Astrocyte (in vitro differentiated cells and primary cell): ENCODE measurements at regions not wholly inside any gene's neighbourhood (a gene's known extent, or its start where the extent isn't known, plus 50 kb on each side); places are given as distances from the start of the nearest gene placed in this dataset.
"Not testable (repeated sequence)": the region's sequence is repeated elsewhere in the genome, so short reads cannot be mapped to it uniquely, and the experiment has no call there.

Experiments
- DNase-seq: peaks from one replicate; pipeline ENCODE4 v3.0.0-alpha.2; 2010; ENCODE audit warnings: low read depth
- FAIRE-seq: peaks from 2 replicates; lab custom pipeline; 2011; peaks lifted over from hg19 to GRCh38; lab: Jason Lieb, UNC
- H2AFZ ChIP-seq: 2 replicates; pipeline ENCODE4 v1.6.0; 2012; ENCODE audit warnings: low read depth, low read length, inconsistent platforms
- H3K27ac ChIP-seq: 2 replicates; pipeline ENCODE4 v1.5.1; 2011; ENCODE audit warnings: low read depth, low read length, inconsistent platforms
- H3K27me3 ChIP-seq: 2 replicates; pipeline ENCODE4 v1.6.0; 2011; ENCODE audit warnings: low read length, inconsistent platforms; ENCODE audit not compliant: insufficient read depth
- H3K36me3 ChIP-seq: 2 replicates; pipeline ENCODE4 v1.5.1; 2011; ENCODE audit warnings: low read length, inconsistent platforms; ENCODE audit not compliant: insufficient read depth
- H3K4me1 ChIP-seq: 2 replicates; pipeline ENCODE4 v1.5.1; 2011; ENCODE audit warnings: low read length, inconsistent platforms; ENCODE audit not compliant: insufficient read depth
- H3K4me2 ChIP-seq: 2 replicates; pipeline ENCODE4 v1.6.0; 2012; ENCODE audit warnings: low read length, inconsistent platforms
- H3K4me3 ChIP-seq: 2 replicates; pipeline ENCODE4 v1.5.1; 2011; ENCODE audit warnings: low read depth, mild to moderate bottlenecking, low read length, inconsistent platforms; ENCODE audit not compliant: insufficient read depth
- H3K79me2 ChIP-seq: 2 replicates; pipeline ENCODE4 v1.6.0; 2012; ENCODE audit warnings: mild to moderate bottlenecking, low read length, inconsistent platforms; ENCODE audit not compliant: insufficient read depth
- H3K9ac ChIP-seq: 2 replicates; pipeline ENCODE4 v1.6.0; 2012; ENCODE audit warnings: mild to moderate bottlenecking, low read length, inconsistent platforms
- H3K9me3 ChIP-seq: 2 replicates; pipeline ENCODE4 v1.5.1; 2012; ENCODE audit warnings: low read depth, mild to moderate bottlenecking, low read length, inconsistent platforms; ENCODE audit not compliant: insufficient read depth
- H4K20me1 ChIP-seq: 2 replicates; pipeline ENCODE4 v1.6.0; 2012; ENCODE audit warnings: low read length, inconsistent platforms; ENCODE audit not compliant: insufficient read depth
- H3K27ac Mint-ChIP-seq: one replicate; pipeline ENCODE4 v1.8.0; 2021; ENCODE audit warnings: mild to moderate bottlenecking, mixed read lengths; ENCODE audit not compliant: unreplicated experiment
- H3K27me3 Mint-ChIP-seq: one replicate; pipeline ENCODE4 v1.8.0; 2021; ENCODE audit warnings: low read depth, mixed read lengths; ENCODE audit not compliant: unreplicated experiment
- H3K36me3 Mint-ChIP-seq: one replicate; pipeline ENCODE4 v1.8.0; 2021; ENCODE audit warnings: low read depth, mixed read lengths; ENCODE audit not compliant: unreplicated experiment
- H3K4me1 Mint-ChIP-seq: one replicate; pipeline ENCODE4 v1.8.0; 2021; ENCODE audit warnings: low read depth, mixed read lengths; ENCODE audit not compliant: unreplicated experiment
- H3K4me3 Mint-ChIP-seq: one replicate; pipeline ENCODE4 v1.8.0; 2021; ENCODE audit warnings: mild to moderate bottlenecking, moderate library complexity, mixed read lengths; ENCODE audit not compliant: unreplicated experiment
- H3K9me3 Mint-ChIP-seq: one replicate; pipeline ENCODE4 v1.8.0; 2021; ENCODE audit warnings: mild to moderate bottlenecking, mixed read lengths; ENCODE audit not compliant: unreplicated experiment
- EZH2 ChIP-seq: IDR thresholded peaks from 2 replicates; pipeline ENCODE4 v1.6.1; 2012; ENCODE audit warnings: mild to moderate bottlenecking, low read length, inconsistent platforms; ENCODE audit not compliant: insufficient read depth
- TF ChIP-seq, protein P1 (sequence below): IDR thresholded peaks from 2 replicates; pipeline ENCODE4 v1.5.1; 2011; ENCODE audit warnings: low read depth, mild to moderate bottlenecking, inconsistent platforms, low read length, moderate library complexity; ENCODE audit not compliant: insufficient read depth

DNA sequence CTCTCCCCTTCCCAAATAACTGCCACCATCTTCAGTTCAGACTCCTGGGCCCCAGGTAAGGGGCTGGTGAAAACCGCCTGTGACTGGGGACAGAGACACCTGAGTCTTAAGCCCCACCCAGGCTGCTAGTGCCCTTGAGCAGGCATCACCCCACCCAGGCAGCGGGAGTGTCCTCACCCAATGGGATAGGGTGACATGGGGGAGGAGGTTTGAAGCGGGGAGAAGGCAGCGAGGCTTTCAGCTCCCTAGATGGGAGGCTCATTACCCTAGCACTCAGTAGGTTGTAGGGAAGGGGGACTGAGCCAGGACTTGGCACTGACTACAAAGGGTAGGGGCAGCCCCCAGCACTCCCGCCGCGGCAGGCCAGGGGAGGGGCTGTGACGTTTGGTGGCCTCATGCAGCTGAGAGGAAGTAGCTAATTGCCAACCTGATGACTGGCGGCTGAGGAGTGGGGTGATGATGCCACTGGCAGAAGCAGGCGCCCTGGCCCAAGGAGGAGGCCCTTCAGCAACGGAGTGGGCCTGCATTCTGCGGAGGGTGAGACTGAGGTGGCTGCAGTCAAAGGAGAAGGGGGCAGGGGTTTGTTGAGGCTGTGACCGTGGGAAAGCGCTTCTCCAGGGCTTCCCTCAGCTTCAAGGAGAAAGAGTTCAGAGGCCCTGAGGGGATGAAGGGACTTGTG, 126.9 kb downstream of the MRPL14 start:
- H2AFZ ChIP-seq, result peak overlapping the region; percentile 37
- Mint-ChIP-seq H3K4me3 (no peak overlapping the region), H3K36me3 (no peaks in the 10 kb centered on the region), H3K4me1 (peaks cover 14% of the 10 kb centered on the region), H3K27ac (peak overlapping the region; percentile 12), H3K27me3 (peaks cover 13% of the 10 kb centered on the region), H3K9me3 (peaks cover 4% of the 10 kb centered on the region)
- no peaks in the 10 kb centered on the region for H3K9me3 ChIP-seq
- FAIRE-seq (no peak), DNase-seq (peak; percentile 22)
- TF ChIP-seq EZH2, result no peak
- TF ChIP-seq, protein P1, sequence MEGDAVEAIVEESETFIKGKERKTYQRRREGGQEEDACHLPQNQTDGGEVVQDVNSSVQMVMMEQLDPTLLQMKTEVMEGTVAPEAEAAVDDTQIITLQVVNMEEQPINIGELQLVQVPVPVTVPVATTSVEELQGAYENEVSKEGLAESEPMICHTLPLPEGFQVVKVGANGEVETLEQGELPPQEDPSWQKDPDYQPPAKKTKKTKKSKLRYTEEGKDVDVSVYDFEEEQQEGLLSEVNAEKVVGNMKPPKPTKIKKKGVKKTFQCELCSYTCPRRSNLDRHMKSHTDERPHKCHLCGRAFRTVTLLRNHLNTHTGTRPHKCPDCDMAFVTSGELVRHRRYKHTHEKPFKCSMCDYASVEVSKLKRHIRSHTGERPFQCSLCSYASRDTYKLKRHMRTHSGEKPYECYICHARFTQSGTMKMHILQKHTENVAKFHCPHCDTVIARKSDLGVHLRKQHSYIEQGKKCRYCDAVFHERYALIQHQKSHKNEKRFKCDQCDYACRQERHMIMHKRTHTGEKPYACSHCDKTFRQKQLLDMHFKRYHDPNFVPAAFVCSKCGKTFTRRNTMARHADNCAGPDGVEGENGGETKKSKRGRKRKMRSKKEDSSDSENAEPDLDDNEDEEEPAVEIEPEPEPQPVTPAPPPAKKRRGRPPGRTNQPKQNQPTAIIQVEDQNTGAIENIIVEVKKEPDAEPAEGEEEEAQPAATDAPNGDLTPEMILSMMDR, result no peak
- no peaks in the 10 kb centered on the region for H3K36me3 ChIP-seq
- no peaks in the 10 kb centered on the region for H3K27me3 ChIP-seq
- peaks cover 27% of the 10 kb centered on the region for H3K4me1 ChIP-seq
- H3K27ac ChIP-seq, result no peak overlapping the region
- H3K4me2 ChIP-seq, result no peak overlapping the region
- H3K4me3 ChIP-seq, result no peak overlapping the region
- H3K9ac ChIP-seq, result no peak overlapping the region
- H4K20me1 ChIP-seq, result no peaks in the 10 kb centered on the region
- H3K79me2 ChIP-seq, result no peaks in the 10 kb centered on the region

DNA sequence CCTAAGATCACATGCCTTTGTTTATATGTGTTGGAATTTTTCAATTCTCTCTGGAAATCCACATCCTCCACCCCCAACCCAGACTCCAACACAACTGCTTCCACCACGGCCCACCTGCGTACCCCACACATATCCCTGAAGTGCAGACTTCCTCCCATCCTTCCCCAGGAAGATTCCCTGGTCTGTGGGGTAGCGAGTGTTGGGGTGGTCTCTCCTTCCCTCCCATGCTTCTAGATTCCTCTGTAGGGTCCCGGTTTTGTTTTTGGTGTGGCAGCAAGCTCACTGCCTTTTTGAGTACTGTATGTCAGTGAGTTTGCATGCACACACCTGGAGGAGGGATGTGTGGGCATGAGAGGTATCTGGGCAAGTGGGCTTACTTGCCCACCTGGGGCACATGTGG, 127.6 kb downstream of the MRPL14 start:
- H3K9me3 ChIP-seq, result no peaks in the 10 kb centered on the region
- H3K27me3 ChIP-seq, result no peaks in the 10 kb centered on the region
- peaks cover 21% of the 10 kb centered on the region for H3K4me1 ChIP-seq
- H3K9ac ChIP-seq, result no peak overlapping the region
- H3K27ac Mint-ChIP-seq, result peak overlapping the region; percentile 48
- H3K27ac ChIP-seq, result no peak overlapping the region
- H3K9me3 Mint-ChIP-seq, result peaks cover 4% of the 10 kb centered on the region
- H4K20me1 ChIP-seq, result no peaks in the 10 kb centered on the region
- H3K4me3 Mint-ChIP-seq, result no peak overlapping the region
- no peaks in the 10 kb centered on the region for H3K36me3 Mint-ChIP-seq
- FAIRE-seq (no peak), DNase-seq (no peak)
- no peaks in the 10 kb centered on the region for H3K79me2 ChIP-seq
- no peak overlapping the region for H3K4me2 ChIP-seq
- H3K36me3 ChIP-seq, result no peaks in the 10 kb centered on the region
- no peak overlapping the region for H3K4me3 ChIP-seq
- peaks cover 10% of the 10 kb centered on the region for H3K4me1 Mint-ChIP-seq
- TF ChIP-seq EZH2, result no peak
- TF ChIP-seq, protein P1, result no peak
- peaks cover 13% of the 10 kb centered on the region for H3K27me3 Mint-ChIP-seq
- H2AFZ ChIP-seq, result no peak overlapping the region

DNA sequence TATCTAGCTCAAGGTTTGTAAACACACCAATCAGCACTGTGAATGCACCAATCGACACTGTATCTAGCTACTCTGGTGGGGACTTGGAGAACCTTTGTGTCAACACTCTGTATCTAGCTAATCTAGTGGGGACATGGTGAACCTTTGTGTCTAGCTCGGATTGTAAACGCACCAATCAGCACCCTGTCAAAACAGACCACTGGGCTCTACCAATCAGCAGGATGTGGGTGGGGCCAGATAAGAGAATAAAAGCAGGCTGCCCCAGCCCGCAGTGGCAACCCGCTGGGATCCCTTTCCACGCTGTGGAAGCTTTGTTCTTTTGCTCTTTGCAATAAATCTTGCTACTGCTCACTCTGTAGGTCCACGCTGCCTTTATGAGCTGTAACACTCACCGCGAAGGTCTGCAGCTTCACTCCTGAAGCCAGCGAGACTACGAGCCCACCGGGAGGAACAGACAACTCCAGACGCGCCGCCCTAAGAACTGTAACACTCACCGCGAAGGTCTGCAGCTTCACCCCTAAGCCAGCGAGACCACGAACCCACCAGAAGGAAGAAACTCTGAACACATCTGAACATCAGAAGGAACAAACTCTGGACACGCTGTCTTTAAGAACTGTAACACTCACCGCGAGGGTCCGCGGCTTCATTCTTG, 128.5 kb downstream of the MRPL14 start:
- not testable (repeated sequence) for H3K4me3 ChIP-seq, H4K20me1 ChIP-seq, DNase-seq, H3K27ac ChIP-seq, H3K9me3 Mint-ChIP-seq, H3K9me3 ChIP-seq, H3K27ac Mint-ChIP-seq, H3K36me3 ChIP-seq, H3K27me3 ChIP-seq, H3K36me3 Mint-ChIP-seq, H3K4me2 ChIP-seq, H2AFZ ChIP-seq, FAIRE-seq, H3K79me2 ChIP-seq, H3K9ac ChIP-seq
- peak overlapping the region; percentile 22 for H3K4me3 Mint-ChIP-seq
- peaks cover 20% of the 10 kb centered on the region for H3K4me1 ChIP-seq
- H3K4me1 Mint-ChIP-seq, result peaks cover 11% of the 10 kb centered on the region
- H3K27me3 Mint-ChIP-seq, result peaks cover 10% of the 10 kb centered on the region

DNA sequence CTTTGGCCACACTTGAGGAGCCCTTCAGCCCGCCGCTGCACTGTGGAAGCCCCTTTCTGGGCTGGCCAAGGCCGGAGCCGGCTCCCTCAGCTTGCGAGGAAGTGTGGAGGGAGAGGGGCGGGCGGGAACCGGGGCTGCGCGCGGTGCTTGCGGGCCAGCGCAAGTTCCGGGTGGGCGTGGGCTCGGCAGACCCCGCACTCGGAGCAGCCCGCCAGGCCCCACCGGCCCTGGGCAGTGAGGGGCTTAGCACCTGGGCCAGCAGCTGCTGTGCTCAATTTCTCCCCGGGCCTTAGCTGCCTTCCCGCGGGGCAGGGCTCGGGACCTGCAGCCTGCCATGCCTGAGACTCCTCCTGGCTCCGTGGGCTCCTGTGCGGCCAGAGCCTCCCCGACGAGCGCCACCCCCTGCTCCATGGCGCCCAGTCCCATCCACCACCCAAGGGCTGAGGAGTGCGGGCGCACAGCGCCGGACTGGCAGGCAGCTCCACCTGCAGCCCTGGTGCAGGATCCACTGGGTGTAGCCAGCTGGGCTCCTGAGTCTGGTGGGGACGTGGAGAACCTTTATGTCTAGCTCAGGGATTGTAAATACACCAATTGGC, 129.2 kb downstream of the MRPL14 start:
- H3K27me3 ChIP-seq, DNase-seq, H3K9ac ChIP-seq, H3K9me3 ChIP-seq, H3K27me3 Mint-ChIP-seq, H3K4me3 Mint-ChIP-seq, H3K36me3 ChIP-seq, H3K36me3 Mint-ChIP-seq, H3K9me3 Mint-ChIP-seq, H3K27ac Mint-ChIP-seq, H3K4me2 ChIP-seq, H3K27ac ChIP-seq, H3K79me2 ChIP-seq, FAIRE-seq, H4K20me1 ChIP-seq, H2AFZ ChIP-seq, H3K4me3 ChIP-seq: not testable (repeated sequence)
- H3K4me1 Mint-ChIP-seq, result peaks cover 11% of the 10 kb centered on the region
- peaks cover 16% of the 10 kb centered on the region for H3K4me1 ChIP-seq
